ENCODE measurements at regions not wholly inside any gene's neighbourhood (a gene's known extent, or its start where the extent isn't known, plus 50 kb on each side); places are given as distances from the start of the nearest gene placed in this dataset.

DNA sequence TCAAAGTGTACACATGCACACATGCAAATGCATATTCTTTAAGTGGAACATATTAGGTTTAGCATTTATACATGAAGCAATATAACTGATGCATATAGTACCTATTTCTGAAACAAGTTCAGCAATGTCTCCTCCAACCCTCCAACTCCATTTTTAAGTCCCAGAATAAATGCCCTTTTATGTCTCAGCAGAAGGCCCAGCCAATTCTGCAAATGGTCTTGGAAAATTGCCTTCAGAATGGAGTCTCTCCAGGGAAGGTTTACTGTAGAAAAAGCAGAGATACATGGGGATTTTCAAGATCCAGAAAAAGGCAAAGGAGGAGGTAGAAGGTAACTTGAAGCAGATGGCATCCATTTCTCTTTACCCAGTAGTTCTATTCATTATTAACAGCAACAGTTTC, 633.3 kb downstream of the MAFB start:
- Histone ChIP-seq H2BK20ac (ENCODE audit: low read length) (no peak overlapping the region), H3K23ac (ENCODE audit: insufficient read length) (no peak overlapping the region), H2BK120ac (replicated peaks; ENCODE audit: low read depth, low read length) (no peak overlapping the region), H3K9me3 (ENCODE audit: insufficient read depth in 2 of 2, low read depth in 1 of 2, low read length in 1 of 2) (peaks cover 6 to 11% of the 10 kb centered on the region in 2 experiments; a peak in 2 of 4 replicates), H3K18ac (ENCODE audit: extremely low read depth, low read length) (no peak overlapping the region), H3K14ac (ENCODE audit: insufficient read length) (no peak overlapping the region), H2BK5ac (ENCODE audit: low read depth, low read length) (no peak overlapping the region), H3K79me1 (ENCODE audit: low read depth, low read length) (no peaks in the 10 kb centered on the region), H3K4ac (replicated peaks; ENCODE audit: insufficient read length, low read depth, low read length) (no peak overlapping the region), H4K5ac (ENCODE audit: insufficient read length, low read depth, low read length) (no peak overlapping the region), H3K4me3 (ENCODE audit: extremely low read depth in 1 of 4, insufficient read depth in 2 of 4, low read depth in 3 of 4, low read length in 4 of 4) (no peak overlapping the region), H4K8ac (ENCODE audit: extremely low read depth, insufficient read depth, low read length) (no peak overlapping the region), H4K20me1 (replicated peaks in 1 of 2; ENCODE audit: control insufficient read depth in 1 of 2, insufficient read depth in 2 of 2, low read length in 2 of 2) (no peaks in the 10 kb centered on the region), H2AFZ (ENCODE audit: low read length) (no peak overlapping the region), H3K4me1 (replicated peaks in 1 of 4; ENCODE audit: control insufficient read depth in 3 of 4, insufficient read depth in 4 of 4, low read length in 3 of 4) (no peaks in the 10 kb centered on the region), H4K91ac (replicated peaks; ENCODE audit: insufficient read length, low read length) (no peak overlapping the region), H3K36me3 (ENCODE audit: control insufficient read depth in 2 of 4, insufficient read depth in 4 of 4, low read length in 3 of 4) (no peaks in the 10 kb centered on the region), H3K4me2 (ENCODE audit: insufficient read depth in 1 of 2, low read depth in 2 of 2, low read length in 2 of 2) (no peak overlapping the region), H3K23me2 (ENCODE audit: low read depth, low read length) (no peaks in the 10 kb centered on the region), H2BK12ac (ENCODE audit: low read depth, low read length) (no peak overlapping the region), H3K9ac (replicated peaks in 1 of 4; ENCODE audit: extremely low read depth in 1 of 4, low read depth in 3 of 4, low read length in 3 of 4) (no peak overlapping the region), H3K79me2 (ENCODE audit: control insufficient read depth in 1 of 2, insufficient read depth in 2 of 2, low read length in 2 of 2) (no peaks in the 10 kb centered on the region), H3K27ac (ENCODE audit: low read depth, low read length) (no peak overlapping the region), H2AK5ac (ENCODE audit: low read depth, low read length) (no peak overlapping the region), H3K56ac (replicated peaks; ENCODE audit: insufficient read length, low read depth, low read length) (no peak overlapping the region), H2BK15ac (ENCODE audit: low read length) (no peak overlapping the region), H3K27me3 (replicated peaks in 1 of 4; ENCODE audit: control insufficient read depth in 3 of 4, extremely low read depth in 1 of 4, insufficient read depth in 3 of 4, low read length in 3 of 4) (no peaks in the 10 kb centered on the region; a peak in 1 of 7 replicates)
- ChIA-PET CTCF (ENCODE audit: partially characterized antibody) (no interaction called here), POLR2A (ENCODE audit: partially characterized antibody) (no interaction called here)
- no peak for FAIRE-seq
- DNase-seq (ENCODE audit: low read depth in 1 of 2, low spot score in 2 of 2): no peak
- no peak for TF ChIP-seq EGR1 (IDR thresholded peaks at IDR 0.05; ENCODE audit: borderline replicate concordance, low read depth, low read length)
- no peak for TF ChIP-seq CBX5 (IDR thresholded peaks at IDR 0.05; ENCODE audit: low read depth, low read length)
- TF ChIP-seq CTBP2 (IDR thresholded peaks at IDR 0.05; ENCODE audit: borderline replicate concordance, insufficient read depth, insufficient read length, low read length): no peak
- TF ChIP-seq, protein P1, sequence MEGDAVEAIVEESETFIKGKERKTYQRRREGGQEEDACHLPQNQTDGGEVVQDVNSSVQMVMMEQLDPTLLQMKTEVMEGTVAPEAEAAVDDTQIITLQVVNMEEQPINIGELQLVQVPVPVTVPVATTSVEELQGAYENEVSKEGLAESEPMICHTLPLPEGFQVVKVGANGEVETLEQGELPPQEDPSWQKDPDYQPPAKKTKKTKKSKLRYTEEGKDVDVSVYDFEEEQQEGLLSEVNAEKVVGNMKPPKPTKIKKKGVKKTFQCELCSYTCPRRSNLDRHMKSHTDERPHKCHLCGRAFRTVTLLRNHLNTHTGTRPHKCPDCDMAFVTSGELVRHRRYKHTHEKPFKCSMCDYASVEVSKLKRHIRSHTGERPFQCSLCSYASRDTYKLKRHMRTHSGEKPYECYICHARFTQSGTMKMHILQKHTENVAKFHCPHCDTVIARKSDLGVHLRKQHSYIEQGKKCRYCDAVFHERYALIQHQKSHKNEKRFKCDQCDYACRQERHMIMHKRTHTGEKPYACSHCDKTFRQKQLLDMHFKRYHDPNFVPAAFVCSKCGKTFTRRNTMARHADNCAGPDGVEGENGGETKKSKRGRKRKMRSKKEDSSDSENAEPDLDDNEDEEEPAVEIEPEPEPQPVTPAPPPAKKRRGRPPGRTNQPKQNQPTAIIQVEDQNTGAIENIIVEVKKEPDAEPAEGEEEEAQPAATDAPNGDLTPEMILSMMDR (IDR thresholded peaks at IDR 0.05; ENCODE audit: control extremely low read depth in 1 of 3, insufficient read depth in 1 of 3, low read depth in 1 of 3, low read length in 3 of 3): no peak
- TF ChIP-seq CBX8 (IDR thresholded peaks at IDR 0.05; ENCODE audit: borderline replicate concordance, low read depth, low read length): no peak
- TF ChIP-seq BACH1 (IDR thresholded peaks at IDR 0.05; ENCODE audit: low read length): no peak
- TF ChIP-seq, protein P2, sequence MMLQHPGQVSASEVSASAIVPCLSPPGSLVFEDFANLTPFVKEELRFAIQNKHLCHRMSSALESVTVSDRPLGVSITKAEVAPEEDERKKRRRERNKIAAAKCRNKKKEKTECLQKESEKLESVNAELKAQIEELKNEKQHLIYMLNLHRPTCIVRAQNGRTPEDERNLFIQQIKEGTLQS (IDR thresholded peaks at IDR 0.05; ENCODE audit: insufficient read depth, low read depth, low read length): no peak
- no peak for TF ChIP-seq TEAD4 (IDR thresholded peaks at IDR 0.05; ENCODE audit: low read depth, low read length)
- TF ChIP-seq TAF7 (optimal IDR thresholded peaks at IDR 0.05; ENCODE audit: borderline replicate concordance, low read depth, low read length): no peak
- TF ChIP-seq RFX5 (IDR thresholded peaks at IDR 0.05; ENCODE audit: borderline replicate concordance, low read depth, low read length): no peak
- TF ChIP-seq KDM5A (IDR thresholded peaks at IDR 0.05; ENCODE audit: low read length): no peak
- no peak for TF ChIP-seq SUZ12 (IDR thresholded peaks at IDR 0.05; ENCODE audit: low read length)
- TF ChIP-seq GTF2F1 (IDR thresholded peaks at IDR 0.05; ENCODE audit: borderline replicate concordance, low read depth, low read length): no peak
